GM13977 (cell line): ENCODE measurements at regions not wholly inside any gene's neighbourhood (a gene's known extent, or its start where the extent isn't known, plus 50 kb on each side); places are given as distances from the start of the nearest gene placed in this dataset.

ENCODE experiments used
- DNase-seq: peaks from one replicate; pipeline ENCODE4 v3.0.0; 2012; ENCODE audit warnings: low spot score
- CTCF ChIP-seq: IDR thresholded peaks from 2 replicates; pipeline ENCODE4 v1.5.1; 2012; ENCODE audit warnings: mild to moderate bottlenecking, control low read depth; ENCODE audit not compliant: insufficient read depth; ENCODE audit errors: extremely low read depth, missing control alignments
- in situ Hi-C: fragments of 300-500 bp; cut with MboI; formaldehyde crosslinking; loops from one replicate; pipeline ENCODE4 v1.12.0; 2022; ENCODE audit warnings: low sequenced_read_pairs, low pct_unique_long_range_greater_than_20kb, mixed read lengths, inconsistent platforms; ENCODE audit not compliant: unreplicated experiment

GRCh38 chr12:91432089-91432488, 249.5 kb upstream of the DCN start:
- DNase-seq = no peak
- no peak for TF ChIP-seq CTCF
- in situ Hi-C loops = no loop called here

GRCh38 chr12:91424506-91424905, 241.9 kb upstream of the DCN start:
- DNase-seq = no peak
- TF ChIP-seq CTCF = no peak
- in situ Hi-C loops = no loop called here

GRCh38 chr12:91423693-91424050, 241.1 kb upstream of the DCN start:
- in situ Hi-C loops = no loop called here
- TF ChIP-seq CTCF = no peak
- DNase-seq = no peak

- no peak for TF ChIP-seq CTCF
- in situ Hi-C loops = no loop called here
- DNase-seq = no peak
These were observed 240.4 kb upstream of the DCN start for GRCh38 chr12:91422811-91423692.

- in situ Hi-C loops = no loop called here
- DNase-seq = no peak
- no peak for TF ChIP-seq CTCF
These were observed 239.5 kb upstream of the DCN start for GRCh38 chr12:91422127-91422526.

GRCh38 chr12:91419809-91420208, 237.2 kb upstream of the DCN start:
- no peak for DNase-seq
- TF ChIP-seq CTCF = no peak
- in situ Hi-C loops = no loop called here
